ENCODE measurements at regions not wholly inside any gene's neighbourhood (a gene's known extent, or its start where the extent isn't known, plus 50 kb on each side); places are given as distances from the start of the nearest gene placed in this dataset.
"Not testable (repeated sequence)": the region's sequence is repeated elsewhere in the genome, so short reads cannot be mapped to it uniquely, and the experiment has no call there.

DNA sequence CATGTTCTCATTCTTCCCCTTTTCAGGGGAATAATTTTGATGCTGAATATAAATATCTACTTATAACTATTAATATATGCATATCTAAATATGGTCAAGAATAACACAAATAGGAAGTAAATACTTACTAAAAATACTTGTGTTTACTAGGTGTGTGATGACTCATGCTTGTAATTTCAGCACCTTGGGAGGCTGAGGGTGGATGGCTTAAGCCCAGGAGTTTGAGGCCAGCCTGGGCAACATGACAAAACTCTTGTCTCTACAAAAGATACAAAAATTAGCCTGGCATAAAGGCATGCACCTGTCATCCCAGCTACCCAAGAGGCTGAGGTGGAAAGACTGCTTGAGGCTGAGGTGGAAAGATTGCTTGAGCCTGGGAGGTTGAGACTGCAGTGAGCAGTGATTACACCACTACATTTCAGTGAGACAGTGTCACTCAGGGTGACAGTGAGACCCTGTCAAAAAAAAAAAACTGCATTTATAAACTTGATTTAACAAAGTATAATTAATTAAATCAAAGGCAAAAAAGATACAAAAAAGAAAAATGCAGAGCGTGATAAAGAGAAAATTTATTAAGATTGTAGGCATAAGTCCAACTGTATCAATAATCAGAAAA is 703.1 kb upstream of the VRK2 start:
- in situ Hi-C loops (cut with HindIII; ENCODE audit: low sequenced_read_pairs), result no loop called here

DNA sequence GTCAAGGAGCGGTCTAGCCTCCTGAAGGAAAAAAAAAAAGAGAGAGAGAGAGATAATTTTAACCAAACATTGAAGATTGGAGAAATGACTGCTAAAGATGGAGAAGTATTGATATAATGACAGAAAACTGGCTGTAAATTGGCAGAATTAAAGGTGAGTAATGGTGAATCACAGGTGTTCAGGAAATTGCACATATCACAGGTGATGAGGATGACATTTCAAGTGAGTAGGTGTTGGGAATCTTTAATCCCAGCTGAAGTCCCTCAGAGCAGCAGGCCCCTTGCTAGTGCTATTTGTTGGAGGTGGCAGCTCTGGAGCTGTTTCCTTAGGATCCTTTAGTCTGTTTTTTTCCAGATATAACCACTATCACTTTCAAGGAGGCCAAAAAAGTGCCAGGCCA is 678.4 kb upstream of the VRK2 start:
- in situ Hi-C loops (cut with HindIII; ENCODE audit: low sequenced_read_pairs), result no loop called here
- DNase-seq (ENCODE audit: low spot score), result no peak

More for the DNA sequence above, 703.1 kb upstream of the VRK2 start:
- no peak for DNase-seq (ENCODE audit: low spot score)

DNA sequence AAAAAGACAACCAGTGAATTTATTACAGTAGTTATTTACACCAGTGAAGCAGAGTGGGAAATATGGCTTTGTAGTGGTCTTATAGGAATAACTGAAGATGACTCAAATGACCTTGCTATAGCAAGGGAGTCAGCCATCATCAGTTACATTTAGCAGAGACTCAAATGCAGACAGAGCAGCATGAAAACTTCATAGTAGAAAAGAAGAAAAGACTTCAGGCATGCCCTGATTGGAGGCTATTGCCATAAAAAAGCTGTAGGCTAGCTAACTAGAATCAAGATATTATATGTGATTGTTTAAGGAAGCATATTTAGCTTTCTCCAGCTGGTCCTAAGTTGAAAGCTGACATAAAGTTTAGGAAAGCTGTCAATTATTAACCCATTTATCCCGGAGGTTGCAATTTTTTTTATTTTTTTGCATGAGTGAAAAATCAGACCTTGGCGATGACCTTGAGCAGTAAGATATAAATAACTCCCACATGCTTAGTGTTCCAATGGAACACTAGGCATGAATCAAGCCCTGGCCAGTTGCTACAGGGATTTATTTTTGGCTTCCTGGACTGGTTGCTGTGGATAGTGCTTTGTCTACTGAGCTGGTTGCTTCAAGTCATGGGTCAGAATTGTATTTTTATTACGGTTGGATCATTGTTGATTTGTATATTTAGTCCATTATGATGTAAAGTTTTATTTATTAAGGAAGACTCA is 675.6 kb upstream of the VRK2 start:
- DNase-seq (ENCODE audit: low spot score), result no peak
- in situ Hi-C loops (cut with HindIII; ENCODE audit: low sequenced_read_pairs), result no loop called here

DNA sequence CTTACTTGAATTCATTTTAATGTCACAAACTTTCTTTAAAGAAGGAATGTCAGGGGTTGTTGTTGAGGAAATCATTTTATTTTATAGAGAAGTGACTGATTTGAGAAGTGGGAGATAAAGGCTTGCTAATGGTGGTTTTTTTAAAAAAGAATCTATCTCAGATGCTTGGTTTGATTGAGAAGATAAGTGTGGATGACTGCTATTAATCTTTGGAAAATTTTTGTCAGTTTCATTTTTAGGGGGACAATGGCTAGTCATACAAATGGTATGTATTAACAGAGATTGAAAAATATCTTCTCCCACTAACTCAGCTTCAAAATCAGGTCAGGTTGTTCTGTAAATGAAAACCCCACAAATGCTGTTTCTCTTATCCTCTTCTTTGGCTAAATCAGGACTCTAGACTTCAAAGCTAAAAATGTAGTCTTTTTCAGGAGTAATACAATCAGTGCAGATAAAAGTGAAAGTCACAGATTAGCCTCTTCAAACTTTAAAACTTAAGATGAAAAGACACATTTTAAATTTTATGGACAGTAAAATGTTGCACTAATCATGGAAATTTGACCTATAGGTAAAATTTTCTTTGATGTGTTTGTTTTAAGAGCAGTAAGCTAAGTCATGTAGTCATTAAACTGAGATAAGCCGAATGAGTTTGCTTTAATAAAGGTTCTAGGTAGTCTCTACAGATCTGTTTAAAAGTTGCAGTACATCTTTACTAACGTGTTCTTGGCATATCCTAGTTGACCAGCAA is 674.2 kb upstream of the VRK2 start:
- no peak for DNase-seq (ENCODE audit: low spot score)
- in situ Hi-C loops (cut with HindIII; ENCODE audit: low sequenced_read_pairs), result no loop called here

DNA sequence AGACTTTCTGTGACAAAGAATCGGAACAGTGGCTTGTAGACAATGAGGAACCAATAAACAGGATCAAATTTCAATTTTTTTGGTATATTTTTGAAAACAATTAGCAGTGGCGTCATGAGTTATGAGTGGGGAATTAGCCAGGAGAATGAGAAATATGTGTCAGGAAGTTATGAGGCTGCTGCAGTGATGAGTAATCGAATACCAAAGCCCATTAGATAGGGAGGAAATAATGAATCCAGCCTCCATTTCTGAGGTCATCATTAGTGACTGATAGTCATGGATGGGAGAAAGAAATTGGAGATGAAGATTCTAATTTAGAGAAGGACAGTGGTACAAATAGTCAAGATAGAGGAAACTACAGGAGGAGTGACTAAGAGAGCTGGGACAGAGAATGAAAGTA is 673.1 kb upstream of the VRK2 start:
- in situ Hi-C loops (cut with HindIII; ENCODE audit: low sequenced_read_pairs), result no loop called here
- DNase-seq (ENCODE audit: low spot score), result no peak

DNA sequence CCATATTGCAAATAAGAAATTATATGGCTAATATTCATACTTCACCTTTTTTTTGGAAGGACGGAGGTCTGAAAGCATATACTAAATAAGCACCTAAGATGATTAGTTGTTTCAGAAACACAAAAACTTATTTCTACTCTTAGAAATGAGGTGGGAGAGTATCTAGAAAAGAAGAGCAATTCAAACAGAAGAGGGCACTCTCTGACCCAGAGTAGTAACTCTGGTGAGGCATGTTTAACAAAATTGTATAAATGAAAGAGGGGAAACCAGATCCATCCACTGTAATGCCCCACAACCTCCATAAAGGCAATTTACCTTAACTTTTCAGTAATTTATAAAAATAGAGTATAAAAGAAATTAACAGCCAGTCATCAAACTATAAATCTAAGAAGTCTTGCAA is 669.6 kb upstream of the VRK2 start:
- no peak for DNase-seq (ENCODE audit: low spot score)
- in situ Hi-C loops (cut with HindIII; ENCODE audit: low sequenced_read_pairs), result no loop called here

DNA sequence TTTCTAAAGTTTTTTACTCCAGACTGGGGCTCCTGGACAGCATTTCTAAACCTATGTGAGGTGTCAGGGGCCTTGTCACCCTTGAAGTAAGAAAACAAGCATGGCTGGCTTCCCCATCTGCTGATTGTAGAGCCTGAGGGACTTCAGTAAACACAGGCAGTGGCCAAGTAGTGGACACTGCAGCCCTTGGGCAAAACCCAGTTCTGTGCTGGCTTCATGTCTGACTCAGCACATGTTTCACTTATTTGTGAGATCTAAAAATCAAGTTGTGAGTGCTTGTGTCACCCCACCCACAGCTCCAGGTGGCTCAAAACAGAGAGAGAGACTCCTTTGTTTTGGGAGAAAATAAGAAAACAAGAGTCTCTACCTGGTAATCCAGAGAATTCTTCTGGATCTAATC is 660.3 kb upstream of the VRK2 start:
- no peak for DNase-seq (ENCODE audit: low spot score)
- in situ Hi-C loops (cut with HindIII; ENCODE audit: low sequenced_read_pairs), result no loop called here

DNA sequence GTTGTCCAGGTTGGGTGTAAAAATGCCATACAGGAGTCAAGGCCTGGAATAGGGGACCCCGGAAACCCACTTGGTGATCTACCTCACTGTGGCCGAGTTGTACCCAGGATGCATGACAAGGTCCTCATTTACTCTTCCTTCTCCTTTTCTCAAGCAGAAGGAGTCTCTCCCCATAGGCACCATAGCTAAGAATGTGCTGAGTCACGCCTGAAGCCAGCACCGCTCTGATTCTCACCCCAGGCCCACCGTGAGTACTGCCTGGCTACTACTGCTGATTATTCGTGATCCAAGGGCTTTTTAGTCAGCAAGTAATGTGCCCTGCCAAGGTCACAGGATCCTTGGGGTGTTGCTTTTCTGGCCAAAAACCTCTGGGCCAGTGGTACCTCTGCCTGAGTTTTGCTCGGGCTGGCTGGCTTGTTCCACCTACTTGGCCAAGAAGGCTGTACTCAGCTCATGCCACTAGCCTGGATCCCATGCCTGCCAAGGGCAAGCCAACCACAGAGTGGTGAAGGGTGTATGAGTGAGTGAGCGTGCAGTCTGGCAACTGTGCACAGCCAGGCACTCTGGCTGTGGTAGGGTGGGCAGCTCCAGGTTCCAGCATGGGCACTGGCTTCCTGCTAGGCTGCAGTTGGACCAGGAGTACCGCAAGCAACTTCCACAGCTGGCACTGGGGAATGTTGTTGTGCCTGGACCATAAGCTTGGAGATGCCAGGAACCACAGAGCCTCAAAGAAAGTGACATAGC is 650.1 kb upstream of the VRK2 start:
- in situ Hi-C loops (cut with HindIII; ENCODE audit: low sequenced_read_pairs), result no loop called here
- no peak for DNase-seq (ENCODE audit: low spot score)

DNA sequence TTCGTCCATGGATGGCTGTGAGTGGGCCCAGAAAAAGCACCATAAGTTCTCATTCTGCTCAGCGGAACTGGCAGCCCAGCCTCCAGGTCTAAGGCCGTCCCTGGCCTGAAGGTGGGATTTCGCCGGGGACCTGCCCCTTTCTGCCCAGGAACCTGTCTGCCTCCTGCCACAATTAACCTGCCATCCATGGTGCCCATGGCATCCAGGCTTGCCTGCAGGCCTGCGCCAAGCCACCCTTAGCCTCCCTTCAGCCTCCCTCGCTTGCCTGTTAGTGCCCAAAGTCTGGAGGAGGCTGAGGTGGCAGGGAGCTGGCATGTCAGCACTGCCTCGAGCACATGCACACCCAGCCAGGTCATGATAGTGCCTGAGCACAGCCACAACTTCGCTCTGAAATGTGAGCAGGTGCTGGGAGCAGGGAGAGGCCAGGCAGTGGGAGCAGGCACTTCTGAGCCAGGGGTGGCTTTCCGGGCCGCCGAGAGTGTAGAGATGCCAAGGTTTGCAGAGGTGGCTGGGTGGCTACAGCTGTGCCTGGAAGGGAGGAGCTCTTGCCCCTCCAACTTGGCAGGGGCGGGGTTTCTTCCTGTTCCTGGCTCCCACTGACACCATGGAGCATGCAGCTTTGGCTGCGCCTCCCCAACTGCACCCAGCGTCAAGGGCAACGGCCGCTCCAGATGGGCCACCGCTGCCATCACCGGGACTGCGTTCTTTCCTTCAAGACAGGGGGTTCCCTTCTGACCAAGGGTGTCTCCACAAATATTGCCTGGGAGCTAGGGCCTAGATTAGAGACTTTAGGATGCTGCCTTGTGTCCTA is 648.9 kb upstream of the VRK2 start:
- in situ Hi-C loops (cut with HindIII; ENCODE audit: low sequenced_read_pairs), result no loop called here
- no peak for DNase-seq (ENCODE audit: low spot score)

DNA sequence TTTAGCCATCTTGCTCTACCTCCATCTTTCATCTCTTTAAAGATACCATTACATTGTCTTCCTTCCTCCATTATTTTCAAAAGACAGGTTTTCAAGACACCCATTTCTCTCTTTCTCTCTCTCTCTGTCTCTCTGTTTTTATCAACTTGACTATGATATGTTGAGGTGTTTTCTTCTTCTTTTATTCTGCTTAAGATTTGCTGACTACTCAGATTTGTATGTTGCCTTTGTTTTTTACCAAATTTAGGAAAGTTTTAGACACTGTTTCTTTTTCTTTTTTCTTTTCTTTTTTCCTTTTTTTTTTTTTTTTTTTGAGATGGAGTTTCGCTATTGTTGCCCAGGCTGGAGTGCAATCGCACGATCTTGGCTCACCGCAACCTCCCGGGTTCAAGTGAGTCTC is 647.5 kb upstream of the VRK2 start:
- no peak for DNase-seq (ENCODE audit: low spot score)
- in situ Hi-C loops (cut with HindIII; ENCODE audit: low sequenced_read_pairs), result no loop called here

DNA sequence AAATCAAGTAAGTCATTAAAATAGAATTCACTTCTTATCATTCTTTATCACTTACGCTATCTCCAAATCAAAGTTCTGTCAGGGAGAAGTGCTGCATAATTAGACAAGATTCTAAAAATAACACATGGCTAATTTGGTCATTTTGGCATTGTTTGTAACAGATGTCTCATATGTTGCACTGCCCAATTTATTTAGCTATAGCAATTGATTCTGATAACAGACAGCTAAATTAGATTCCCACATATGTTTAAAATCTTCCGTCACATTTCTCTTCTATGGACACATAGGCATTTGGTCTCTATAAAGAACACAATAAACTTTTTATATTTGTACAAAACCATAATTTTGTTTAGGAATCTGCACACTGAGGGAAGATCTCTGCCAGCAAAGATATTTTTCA is 644.5 kb upstream of the VRK2 start:
- DNase-seq (ENCODE audit: low spot score), result no peak
- in situ Hi-C loops (cut with HindIII; ENCODE audit: low sequenced_read_pairs), result no loop called here

DNA sequence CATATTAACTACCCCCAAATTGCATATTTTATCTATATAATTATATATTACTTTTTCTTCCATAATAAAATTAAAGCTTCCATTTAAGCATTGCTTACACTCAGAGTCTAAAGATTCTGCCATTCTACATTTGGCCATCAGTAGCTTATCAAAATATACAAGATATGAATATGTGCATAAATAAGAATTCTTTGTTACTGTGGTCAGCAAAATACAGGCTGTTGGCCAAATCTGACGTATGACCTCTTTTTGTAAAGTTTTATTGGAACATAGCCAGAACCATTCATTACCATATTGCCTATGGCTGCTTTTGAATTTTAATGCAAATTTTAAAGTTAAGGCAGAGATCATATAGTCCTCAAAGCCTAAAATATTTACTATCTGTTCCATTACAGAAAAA is 643.9 kb upstream of the VRK2 start:
- in situ Hi-C loops (cut with HindIII; ENCODE audit: low sequenced_read_pairs), result no loop called here
- no peak for DNase-seq (ENCODE audit: low spot score)

DNA sequence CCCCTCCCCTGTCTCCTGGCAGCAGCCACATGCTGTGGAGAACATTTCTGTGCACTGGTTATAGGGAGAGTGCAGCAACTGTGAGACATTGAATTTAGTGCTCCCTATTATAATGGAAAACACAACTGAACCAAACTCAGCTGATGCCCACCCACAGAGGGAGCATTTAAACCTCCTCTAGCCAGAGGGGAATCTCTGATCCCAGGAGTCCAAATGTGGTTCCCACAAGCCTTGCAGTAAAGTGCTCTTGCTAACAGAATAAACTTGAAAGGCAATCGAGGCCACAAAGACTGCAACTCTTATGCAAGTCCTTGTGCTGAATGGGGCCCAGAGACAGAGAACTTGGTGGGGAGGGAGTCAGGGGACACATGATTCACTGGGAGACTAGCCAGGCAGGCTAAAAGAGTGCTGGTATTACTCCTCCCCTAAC is 638.8 kb upstream of the VRK2 start:
- in situ Hi-C loops (cut with HindIII; ENCODE audit: low sequenced_read_pairs), result no loop called here

DNA sequence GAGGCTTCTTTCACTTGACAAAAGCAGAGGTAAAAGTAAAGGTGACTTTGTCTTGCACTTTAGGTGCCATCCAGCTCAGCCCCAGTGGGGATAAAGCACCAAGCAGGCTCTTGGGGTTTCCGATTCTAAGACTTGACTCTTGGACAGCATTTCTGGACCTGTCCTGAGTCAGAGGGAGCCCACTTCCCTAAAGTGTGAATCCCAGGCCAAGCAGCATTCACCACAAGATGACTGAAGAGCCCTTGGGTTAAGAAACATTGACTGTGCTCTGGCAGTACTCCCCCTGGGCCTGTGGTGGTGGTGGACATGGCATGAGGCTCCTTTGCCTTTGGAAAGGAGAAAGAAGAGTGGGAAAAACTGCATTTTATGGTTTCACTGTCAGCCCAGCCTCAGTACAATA is 638.0 kb upstream of the VRK2 start:
- in situ Hi-C loops (cut with HindIII; ENCODE audit: low sequenced_read_pairs), result no loop called here
- no peak for DNase-seq (ENCODE audit: low spot score)

More for the DNA sequence above, 638.8 kb upstream of the VRK2 start:
- no peak for DNase-seq (ENCODE audit: low spot score)

DNA sequence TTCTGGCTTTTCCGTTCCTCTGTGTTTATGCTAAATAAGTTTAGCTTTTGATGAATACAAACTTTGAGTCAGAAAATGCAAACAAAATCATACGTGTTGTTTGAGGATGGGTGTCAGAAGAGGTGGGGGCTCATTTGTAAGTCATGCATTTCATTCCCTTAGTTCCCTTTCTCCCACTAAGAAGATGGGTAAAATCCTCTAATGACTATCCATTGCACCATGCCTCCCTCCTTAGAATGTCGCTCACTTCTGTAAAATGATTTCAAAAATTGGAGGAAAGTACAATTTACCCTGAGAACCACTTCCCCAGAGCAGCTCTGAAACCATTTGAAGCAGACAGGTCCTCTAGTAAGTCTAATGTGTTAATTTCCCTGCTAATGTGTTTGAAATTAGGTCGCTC is 629.6 kb upstream of the VRK2 start:
- in situ Hi-C loops (cut with HindIII; ENCODE audit: low sequenced_read_pairs), result no loop called here
- DNase-seq (ENCODE audit: low spot score), result no peak

DNA sequence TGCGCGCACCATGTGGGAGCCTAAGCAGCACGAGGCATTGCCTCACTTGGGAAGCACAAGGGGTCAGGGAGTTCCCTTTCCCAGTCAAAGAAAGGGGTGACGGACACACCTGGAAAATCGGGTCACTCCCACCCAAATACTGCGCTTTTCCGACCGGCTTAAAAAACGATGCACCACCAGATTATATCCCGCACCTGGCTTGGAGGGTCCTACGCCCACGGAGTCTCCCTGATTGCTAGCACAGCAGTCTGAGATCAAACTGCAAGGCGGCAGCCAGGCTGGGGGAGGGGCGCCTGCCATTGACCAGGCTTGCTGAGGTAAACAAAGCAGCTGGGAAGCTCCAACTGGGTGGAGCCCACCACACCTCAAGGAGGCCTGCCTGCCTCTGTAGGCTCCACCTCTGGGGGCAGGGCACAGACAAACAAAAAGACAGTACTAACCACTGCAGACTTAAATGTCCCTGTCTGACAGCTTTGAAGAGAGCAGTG is 627.7 kb upstream of the VRK2 start:
- DNase-seq (ENCODE audit: low spot score); in situ Hi-C loops (cut with HindIII; ENCODE audit: low sequenced_read_pairs): not testable (repeated sequence)

DNA sequence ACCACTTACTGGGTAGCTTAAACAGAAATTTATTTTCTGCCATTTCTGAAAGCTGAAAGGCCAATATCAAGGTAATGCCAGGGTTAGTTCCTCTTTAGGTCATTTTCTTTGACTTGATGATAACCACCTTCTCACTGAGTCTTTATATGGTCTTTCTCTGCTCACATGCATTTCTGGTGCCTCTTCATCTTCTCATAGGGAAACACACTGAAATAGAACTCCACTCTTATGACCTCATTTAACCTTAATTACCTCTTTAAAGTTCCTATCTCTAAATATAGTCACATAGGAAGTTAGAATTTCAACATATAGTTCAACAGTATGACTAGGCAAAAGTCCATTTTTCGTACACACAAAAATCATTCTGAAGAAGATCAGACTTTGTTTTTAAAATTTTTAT is 616.8 kb upstream of the VRK2 start:
- no peak for DNase-seq (ENCODE audit: low spot score)
- in situ Hi-C loops (cut with HindIII; ENCODE audit: low sequenced_read_pairs), result no loop called here

DNA sequence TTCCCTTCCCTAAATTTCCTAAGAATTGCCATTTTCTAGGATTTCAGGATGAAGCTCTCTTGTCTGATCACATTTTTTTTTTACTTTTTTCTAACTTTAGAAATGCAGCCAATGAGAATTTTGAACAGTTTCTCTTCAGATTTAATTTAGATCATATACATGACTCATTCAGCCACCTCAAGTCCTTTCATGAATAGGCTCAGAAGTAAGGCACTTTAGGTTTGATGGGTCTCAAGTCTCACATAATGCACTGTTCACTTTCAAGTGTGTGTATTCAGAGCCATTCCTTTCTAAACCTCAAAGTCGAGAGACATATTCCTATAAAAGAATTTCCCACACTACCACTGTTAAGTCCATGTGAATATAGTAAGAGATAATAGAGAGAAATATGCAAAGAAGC is 614.1 kb upstream of the VRK2 start:
- DNase-seq (ENCODE audit: low spot score), result no peak
- in situ Hi-C loops (cut with HindIII; ENCODE audit: low sequenced_read_pairs), result no loop called here

DNA sequence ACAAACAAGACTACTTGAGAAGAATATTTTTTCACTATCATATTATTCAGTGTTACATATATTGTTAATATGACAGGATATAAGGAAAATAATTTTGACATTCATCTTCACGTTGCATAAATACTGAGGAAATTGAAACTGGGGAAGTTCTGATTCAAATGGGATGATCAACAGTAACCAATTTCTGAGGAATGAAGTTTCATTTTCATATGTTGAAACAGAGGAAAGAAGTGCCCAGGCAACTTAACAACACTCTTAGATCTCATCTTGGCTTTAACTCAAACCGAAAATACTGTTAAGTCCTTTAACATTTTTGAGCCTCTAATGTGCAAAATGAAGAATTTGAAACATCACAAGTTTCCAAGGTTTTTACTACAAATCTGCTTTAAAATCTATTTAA is 612.2 kb upstream of the VRK2 start:
- in situ Hi-C loops (cut with HindIII; ENCODE audit: low sequenced_read_pairs), result no loop called here
- DNase-seq (ENCODE audit: low spot score), result no peak
